ENCODE measurements at regions not wholly inside any gene's neighbourhood (a gene's known extent, or its start where the extent isn't known, plus 50 kb on each side); places are given as distances from the start of the nearest gene placed in this dataset.

DNA sequence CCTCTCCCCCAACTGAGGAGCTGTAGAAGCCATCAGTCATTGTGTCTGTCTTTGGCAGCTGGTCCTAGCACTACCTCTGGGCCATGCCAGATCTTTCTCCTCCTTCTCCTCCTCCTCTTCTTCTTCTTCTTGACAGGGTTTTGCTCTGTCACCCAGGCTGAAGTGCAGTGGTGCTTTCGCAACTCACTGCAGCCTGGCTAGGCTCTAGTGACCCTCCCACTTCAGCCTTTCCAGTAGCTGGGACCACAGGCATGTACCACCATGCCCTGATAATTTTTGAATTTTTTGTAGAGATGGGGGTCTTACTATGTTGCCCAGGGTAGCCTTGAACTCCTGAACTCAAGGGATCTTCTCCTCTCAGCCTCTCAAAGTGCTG lies 50.1 kb upstream of the SHANK2 start:
- WGBS (ENCODE audit: extremely low coverage, insufficient read length, low lambda C conversion rate) = no CpG with 5 or more reads among the region's 1 CpG

More for the DNA sequence above, 50.1 kb upstream of the SHANK2 start:
- peaks cover 13% of the 10 kb centered on the region for H3K27me3 Mint-ChIP-seq (ENCODE audit: low read depth)
- Histone ChIP-seq H3K27ac (ENCODE audit: insufficient read length, low read depth, low read length) (no peak overlapping the region), H3K79me1 (ENCODE audit: insufficient read depth, low read depth, low read length, poor library complexity, severe bottlenecking) (no peaks in the 10 kb centered on the region), H3K14ac (ENCODE audit: insufficient read depth, low read length) (no peak overlapping the region), H3K27me3 (ENCODE audit: insufficient read depth, low read length) (no peaks in the 10 kb centered on the region), H2BK20ac (ENCODE audit: low read depth, low read length, poor library complexity, severe bottlenecking) (no peak overlapping the region), H3K9me3 (ENCODE audit: control insufficient read depth, low read depth, low read length) (no peaks in the 10 kb centered on the region), H3K4me1 (ENCODE audit: insufficient read depth, low read length) (no peaks in the 10 kb centered on the region), H2BK12ac (ENCODE audit: insufficient read length, low read depth, low read length) (no peak overlapping the region), H2BK120ac (ENCODE audit: low read depth, low read length, poor library complexity, severe bottlenecking) (no peak overlapping the region), H2AK5ac (ENCODE audit: insufficient read length, low read length) (no peak overlapping the region), H3K9ac (ENCODE audit: extremely low read depth, insufficient read length, low read length) (no peak overlapping the region), H3K56ac (ENCODE audit: insufficient read length, low read depth, low read length) (no peak overlapping the region), H3K4me2 (ENCODE audit: insufficient read depth, insufficient read length, low read length) (no peak overlapping the region), H4K91ac (ENCODE audit: insufficient read length, low read depth, low read length) (no peak overlapping the region), H2BK5ac (ENCODE audit: insufficient read length, low read length) (no peak overlapping the region), H2AFZ (ENCODE audit: low read length) (no peak overlapping the region), H3K23ac (ENCODE audit: insufficient read length, low read depth, low read length) (no peak overlapping the region), H4K8ac (replicated peaks; ENCODE audit: insufficient read length, low read depth, low read length) (no peak overlapping the region), H2BK15ac (ENCODE audit: low read depth, low read length) (no peak overlapping the region), H3K4ac (ENCODE audit: low read depth, low read length) (no peak overlapping the region), H4K20me1 (ENCODE audit: control insufficient read depth, insufficient read depth, insufficient read length) (no peaks in the 10 kb centered on the region), H3T11ph (ENCODE audit: low read length) (no peak overlapping the region), H4K5ac (ENCODE audit: insufficient read length, low read depth, low read length) (no peak overlapping the region), H3K23me2 (ENCODE audit: insufficient read length, low read depth, low read length, poor library complexity, severe bottlenecking) (no peaks in the 10 kb centered on the region), H3K79me2 (ENCODE audit: insufficient read depth, low read length) (no peaks in the 10 kb centered on the region), H3K18ac (ENCODE audit: insufficient read length, low read depth, low read length) (no peak overlapping the region)
- no peaks in the 10 kb centered on the region for H3K4me1 Mint-ChIP-seq
- H3K9me3 Mint-ChIP-seq = peaks cover 0 to 3% of the 10 kb centered on the region in 2 experiments; a peak in 1 of 5 replicates
- DNase-seq = no peak
- H3K4me3 Mint-ChIP-seq = no peak overlapping the region; a peak in 1 of 5 replicates
- TF ChIP-seq, protein P1, sequence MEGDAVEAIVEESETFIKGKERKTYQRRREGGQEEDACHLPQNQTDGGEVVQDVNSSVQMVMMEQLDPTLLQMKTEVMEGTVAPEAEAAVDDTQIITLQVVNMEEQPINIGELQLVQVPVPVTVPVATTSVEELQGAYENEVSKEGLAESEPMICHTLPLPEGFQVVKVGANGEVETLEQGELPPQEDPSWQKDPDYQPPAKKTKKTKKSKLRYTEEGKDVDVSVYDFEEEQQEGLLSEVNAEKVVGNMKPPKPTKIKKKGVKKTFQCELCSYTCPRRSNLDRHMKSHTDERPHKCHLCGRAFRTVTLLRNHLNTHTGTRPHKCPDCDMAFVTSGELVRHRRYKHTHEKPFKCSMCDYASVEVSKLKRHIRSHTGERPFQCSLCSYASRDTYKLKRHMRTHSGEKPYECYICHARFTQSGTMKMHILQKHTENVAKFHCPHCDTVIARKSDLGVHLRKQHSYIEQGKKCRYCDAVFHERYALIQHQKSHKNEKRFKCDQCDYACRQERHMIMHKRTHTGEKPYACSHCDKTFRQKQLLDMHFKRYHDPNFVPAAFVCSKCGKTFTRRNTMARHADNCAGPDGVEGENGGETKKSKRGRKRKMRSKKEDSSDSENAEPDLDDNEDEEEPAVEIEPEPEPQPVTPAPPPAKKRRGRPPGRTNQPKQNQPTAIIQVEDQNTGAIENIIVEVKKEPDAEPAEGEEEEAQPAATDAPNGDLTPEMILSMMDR (conservative IDR thresholded peaks at IDR 0.05) = no peak
- no peaks in the 10 kb centered on the region; a peak in 1 of 7 replicates for H3K36me3 Mint-ChIP-seq (ENCODE audit: insufficient read depth in 1 of 3, low read depth in 3 of 3)
- H3K27ac Mint-ChIP-seq = no peak overlapping the region

Data from H9 (cell line).